NOMO-1 treated with dmso at 0.1 percent for 144 hours (cell line): ENCODE measurements at regions not wholly inside any gene's neighbourhood (a gene's known extent, or its start where the extent isn't known, plus 50 kb on each side); places are given as distances from the start of the nearest gene placed in this dataset.

ENCODE experiments used
- DNase-seq: peaks from one replicate; lab custom pipeline; 2025; ENCODE audit not compliant: unreplicated experiment; lab: John Stamatoyannopoulos, UW

DNA sequence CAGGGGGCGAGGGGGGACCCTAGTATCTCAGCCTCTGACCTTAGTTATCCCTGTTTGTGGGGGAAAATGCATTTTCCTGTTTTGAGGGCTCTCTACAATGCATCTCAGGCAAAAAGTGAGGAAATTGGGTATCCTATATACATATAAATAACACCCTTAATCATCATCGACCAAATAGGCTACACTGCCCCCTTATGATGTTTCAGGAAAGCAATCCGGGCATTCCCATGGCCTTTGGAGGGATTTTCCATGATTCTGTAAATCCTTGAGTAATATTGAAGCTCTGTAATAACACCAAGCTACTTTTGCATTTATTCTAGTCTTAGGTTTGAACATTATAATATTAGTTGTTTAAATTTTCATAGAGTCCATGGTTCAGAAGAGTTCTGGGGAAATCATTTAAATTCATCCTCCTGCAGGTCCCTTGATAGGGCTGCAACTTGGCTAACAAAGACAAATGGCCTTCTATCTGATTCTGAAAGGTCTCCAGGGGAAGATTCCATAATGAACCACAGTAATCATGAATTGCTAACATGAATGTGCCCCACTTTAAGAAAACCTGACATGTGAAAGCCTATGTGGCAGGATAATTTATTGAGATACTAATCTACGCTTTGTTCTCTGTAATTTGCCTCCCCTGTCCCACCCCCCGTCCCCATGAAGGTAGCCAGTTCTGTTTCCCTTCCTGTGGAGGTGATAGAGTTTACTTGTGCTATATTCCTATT, 91.5 kb upstream of the SCOC start:
- no peak for DNase-seq

DNA sequence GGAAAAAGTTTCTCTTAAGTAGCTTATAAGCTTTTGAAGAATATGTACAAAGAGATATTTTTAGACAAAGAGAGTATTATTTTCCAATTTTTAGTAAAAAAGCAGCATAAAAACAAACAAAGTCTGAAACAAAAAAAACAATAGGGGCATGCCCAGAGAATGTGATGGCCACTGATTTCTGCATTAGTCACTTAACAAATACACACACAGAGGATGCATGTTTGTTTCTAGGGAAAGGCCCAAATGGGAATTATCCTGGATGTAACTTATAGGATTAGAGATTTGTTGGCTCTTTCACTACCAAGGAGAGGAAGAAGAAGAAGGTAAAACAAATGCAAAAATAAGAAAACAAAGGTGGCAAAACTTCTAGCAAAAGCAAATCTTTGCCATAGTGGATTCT, 95.9 kb upstream of the SCOC start:
- DNase-seq, result no peak

DNA sequence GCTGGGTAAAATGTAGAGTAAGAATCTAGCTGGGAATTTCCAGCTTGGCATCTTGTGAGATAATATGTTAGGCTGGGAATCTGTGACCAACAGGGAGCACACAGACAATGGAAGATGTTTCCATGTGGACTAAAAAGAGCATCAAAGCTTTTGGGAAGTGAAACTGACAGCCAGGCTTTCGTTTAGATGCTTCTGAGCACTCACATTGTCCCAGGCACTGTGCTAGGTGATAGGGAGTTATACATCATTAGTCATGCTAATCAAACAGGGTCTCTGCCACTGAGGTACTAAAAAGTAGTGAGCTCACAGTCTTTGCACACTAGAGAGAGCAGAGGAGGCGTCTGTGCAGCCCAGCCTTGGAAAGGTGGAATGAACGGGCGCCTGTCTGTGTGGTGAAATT, 101.9 kb upstream of the SCOC start:
- no peak for DNase-seq

DNA sequence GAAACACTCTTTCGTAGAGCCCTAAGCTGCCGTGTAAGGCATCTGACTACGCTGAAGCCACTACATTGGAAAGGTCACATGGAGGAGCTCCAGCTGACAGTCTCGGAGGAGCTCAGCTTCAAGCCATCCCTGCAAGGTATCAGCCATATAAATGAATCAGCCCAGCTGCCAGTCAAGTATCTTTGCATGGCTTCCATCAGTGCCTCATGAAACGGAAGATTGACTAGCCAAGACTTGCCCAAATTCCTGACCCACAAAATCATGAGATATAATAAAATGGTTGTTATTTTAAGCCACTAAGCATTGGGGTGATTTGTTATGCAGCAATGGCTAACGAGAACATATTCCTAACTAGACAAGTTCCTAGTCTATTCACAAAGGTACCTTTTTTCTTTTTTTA, 104.1 kb upstream of the SCOC start:
- DNase-seq, result no peak

DNA sequence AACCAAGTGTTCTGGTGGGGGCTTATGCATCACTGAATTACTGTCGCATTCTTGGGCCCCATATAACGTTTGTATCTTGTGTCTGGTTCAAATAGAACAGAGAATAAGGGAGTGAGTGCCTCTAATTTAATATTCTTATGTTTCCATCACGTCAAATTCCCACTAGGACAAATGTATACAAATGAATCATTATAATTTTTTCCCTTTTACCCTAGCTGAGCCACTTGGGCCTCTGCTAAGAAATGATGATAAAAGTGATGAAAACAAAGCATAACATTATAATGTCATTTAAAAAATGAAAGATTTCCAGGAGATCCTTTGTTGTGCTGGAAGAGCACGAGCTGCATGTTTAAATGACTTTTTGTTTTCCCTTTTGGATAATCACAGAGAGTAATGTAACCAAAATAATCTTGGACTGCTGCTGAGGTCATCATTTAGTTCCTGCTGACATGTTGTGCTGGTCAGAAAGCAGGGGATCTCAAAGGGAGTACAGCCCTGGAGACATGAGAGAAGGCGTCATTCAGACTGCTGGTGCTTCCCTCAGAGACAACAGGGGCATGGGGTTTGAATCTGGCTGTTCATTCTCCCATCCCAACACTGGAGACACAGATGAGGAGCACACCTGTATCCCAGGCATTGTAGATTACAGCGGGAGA, 105.1 kb upstream of the SCOC start:
- no peak for DNase-seq

DNA sequence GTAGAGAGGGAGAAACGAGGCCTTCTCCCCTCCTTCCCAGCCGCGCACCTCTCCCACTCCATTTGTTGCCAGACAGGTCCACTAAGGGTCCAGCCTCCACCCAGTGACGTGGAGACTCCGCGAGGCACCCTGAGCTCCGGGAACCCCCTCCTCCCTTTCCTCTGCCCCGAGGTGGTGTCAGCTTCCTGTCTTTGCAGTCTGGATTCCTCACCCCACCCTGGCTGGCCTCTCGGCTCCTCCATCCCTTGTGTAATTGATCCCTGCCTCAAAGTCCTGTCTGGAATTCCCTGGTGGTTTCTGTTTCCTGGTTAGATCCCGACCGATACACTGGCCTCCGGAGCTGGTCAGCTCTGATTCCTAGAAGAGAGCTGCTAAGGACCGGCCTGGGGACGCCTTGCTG, 105.9 kb upstream of the SCOC start:
- DNase-seq, result no peak

DNA sequence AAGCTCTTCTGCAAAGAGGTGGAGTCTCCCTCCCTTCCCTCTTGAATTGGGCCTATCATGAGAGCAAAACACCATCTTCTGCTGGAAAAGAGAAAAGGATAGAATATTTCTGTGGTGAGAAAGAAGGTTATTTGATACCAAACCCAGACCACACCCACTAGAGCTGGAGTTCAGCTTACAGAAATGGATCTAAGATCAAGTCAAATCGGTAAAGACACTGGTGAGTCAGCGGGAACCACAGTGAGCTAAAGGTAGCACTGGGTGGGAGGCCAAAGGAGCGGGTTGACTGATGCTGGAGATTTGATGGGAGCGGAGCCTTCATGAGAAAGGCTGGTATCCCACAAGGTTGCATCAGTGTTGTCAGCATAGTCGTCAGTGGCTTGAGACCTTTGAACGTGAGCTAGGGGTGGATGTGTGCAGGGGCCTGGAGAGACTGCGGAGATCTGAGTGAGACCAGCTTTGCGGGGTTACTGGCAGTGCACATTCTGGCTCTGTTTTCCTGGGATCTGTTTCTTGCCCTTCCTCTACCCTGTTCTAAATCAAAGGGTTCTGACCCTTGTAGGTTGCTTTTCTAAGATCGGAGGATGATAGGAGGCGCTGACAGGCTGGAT, 106.4 kb upstream of the SCOC start:
- DNase-seq, result no peak

DNA sequence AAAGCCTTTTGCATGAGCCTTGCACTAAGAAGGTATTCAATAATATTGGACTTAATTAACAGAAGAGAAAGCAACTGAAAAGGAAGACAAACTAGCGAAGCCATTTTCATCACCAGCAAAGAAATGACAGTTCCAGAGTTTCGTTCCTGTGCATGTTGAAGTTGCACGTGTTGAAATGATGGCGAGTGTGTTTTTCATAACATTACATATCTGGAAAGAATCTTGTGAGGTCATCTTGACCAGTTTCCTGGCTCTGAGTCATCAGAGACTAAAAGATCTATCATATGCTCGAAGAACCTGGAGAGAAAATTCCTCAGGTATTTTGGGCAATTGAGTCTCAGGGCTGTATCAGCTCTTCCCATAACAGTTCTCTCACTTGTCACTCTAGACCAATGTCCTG, 106.2 kb upstream of the MAML3 start:
- DNase-seq, result no peak

DNA sequence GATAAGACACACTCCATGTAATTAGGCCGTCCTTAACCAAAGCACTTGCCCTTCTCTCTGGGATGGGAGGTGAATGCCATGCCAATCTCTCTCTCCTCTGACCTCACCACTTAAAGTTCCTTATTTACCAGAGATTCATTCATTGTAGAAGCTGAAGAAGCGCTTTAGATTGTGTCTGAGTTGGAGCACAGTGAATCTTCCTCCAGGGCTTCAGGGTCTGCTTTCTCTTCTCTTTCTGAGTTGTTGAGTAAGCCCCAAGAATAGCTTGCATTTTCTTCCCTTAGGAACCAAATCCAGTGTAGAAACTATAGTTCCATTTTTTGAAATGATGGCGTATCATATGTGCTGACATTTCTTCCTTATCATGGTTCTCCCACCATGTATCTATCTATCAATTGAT, 104.5 kb upstream of the MAML3 start:
- no peak for DNase-seq

DNA sequence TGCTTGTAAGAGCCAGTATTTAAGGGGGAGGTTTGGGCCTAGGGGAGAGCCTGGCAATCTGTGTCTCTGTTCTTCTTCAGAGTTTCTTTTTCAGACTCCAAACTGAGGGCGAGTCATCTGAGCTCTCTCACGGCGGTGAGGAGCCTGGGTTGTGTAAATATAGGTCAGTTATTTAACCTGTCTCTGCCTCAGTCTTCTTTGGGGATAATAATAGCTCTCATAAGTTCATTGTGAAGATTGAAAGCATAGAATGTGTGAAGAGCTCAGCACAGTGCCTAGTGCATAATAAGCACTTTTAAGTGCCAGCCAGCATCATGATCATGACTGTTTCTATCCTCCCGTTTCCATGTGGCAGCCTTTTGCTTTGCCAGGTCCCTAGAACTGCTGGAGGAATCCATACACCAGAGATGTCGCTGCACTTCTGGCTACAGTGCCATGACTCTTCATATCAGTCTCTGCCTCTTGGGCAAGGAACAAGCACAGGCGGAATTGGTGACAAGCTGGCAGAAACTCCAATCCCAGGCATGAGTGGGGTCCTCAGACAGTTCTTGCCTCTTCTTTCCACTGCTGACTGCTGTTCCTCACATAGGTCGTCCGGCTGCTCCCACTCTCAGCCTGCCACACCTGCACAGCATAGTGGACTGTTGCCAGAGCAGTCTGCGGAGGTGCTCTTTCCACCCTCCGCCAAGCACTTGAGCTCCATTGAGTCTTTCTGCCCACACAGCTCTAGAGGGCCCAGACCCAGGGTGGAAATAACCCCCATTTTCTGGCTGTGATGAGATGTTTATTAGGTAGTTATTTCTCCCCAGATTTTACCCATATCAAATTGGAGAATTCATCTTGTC, 103.7 kb upstream of the MAML3 start:
- DNase-seq, result no peak

DNA sequence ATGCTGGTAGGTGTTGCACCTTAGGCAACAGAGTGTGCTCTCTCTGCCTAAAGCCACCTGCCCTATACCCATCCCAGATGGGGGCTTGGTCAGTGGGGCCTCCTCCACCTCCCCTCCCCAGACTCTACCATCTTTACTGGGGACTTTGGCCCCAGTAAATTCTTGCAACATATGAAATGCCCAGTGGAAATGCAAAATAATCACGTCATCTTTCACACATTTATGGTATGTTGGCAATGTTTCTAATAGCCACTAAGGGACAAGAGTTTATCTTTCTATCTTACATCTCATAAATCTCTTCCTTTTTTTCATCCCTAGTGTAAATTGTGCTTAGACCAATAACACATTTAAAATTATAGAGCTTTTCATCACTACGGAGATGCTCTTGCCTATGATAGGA, 103.0 kb upstream of the MAML3 start:
- no peak for DNase-seq

DNA sequence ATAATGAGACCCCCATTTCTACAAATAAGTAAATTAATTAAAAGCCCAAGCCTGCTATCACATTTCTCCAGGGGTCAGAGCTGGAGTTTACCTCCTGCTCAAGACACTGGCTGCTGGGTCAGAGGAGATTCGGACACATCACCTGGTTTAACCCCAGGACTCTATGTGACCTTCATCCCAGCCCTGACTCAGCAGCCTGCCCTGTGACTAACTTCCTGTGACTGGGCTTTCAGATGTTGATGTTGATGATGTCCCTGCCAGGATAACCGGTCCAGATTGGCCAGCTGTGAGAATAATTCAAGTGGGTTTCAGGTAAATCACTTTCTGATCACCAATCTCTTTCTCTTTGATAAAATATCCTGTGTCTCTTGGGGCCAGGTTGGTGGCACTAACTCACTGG, 102.4 kb upstream of the MAML3 start:
- DNase-seq, result no peak

DNA sequence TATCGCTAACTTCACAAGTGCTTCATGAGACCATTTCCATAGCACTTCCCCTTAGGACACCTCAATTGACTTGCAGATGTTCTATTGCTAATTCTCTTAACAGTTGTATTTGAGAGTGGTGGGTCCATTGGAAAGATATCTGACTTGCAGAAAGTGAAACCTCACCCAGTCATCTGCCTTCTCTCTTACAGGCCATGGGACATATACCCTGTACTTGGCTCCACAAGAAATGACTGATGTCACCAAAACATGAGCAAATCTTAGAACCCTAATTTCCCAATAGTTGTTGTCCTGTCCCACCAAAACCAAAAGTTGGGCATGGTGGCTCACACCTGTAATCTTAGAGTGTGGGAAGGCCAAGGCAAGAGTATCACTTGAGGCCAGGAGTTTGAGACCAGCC, 101.9 kb upstream of the MAML3 start:
- no peak for DNase-seq

DNA sequence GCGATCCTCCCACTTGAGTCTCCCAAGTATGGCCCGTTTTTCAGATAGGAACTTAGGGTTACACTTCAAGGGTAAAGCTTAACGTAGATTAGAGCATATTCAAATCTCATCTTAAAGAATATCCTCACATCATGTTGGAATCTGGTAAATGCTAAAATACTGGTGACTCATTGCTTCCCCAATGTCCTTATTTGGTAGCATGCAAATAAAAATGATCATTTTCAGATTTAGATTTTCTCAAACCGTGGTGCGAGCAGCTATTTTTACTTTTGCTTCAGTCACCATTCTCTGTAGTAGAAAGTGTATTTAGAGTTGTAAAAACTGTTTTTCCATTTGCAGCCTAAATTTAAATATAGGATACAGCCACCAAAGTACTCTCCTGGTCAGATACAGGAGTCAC, 101.5 kb upstream of the MAML3 start:
- DNase-seq, result no peak

DNA sequence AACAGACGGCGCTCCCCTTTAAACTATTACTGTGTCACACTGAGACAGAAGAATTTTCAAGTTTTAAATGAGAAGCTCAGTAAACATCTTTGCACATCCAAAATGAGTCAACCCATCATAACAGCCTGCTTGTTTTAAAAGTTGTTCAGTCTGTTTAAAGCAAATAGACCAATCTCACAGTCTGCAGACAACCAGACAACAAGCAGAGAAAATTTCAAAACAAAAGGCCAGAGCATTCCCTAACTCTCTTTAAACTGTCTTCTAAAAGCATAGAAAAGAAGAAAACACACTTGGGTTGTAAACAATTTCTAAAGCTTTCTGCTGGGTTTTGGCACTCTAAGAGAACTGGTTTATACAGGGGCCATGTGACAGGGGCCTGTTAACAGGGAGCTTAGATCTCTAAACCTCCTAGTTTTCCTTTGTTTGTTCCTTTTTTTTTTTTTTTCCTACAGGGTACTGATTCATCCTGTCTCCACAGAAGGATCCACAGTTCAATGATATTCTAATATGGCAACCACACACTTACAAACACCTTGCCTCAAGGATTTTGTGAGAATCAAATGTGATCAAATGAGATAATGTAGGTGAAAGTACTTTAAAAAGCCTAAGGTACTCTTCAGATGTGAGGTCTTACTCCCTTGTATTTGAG, 100.8 kb upstream of the MAML3 start:
- DNase-seq, result no peak

DNA sequence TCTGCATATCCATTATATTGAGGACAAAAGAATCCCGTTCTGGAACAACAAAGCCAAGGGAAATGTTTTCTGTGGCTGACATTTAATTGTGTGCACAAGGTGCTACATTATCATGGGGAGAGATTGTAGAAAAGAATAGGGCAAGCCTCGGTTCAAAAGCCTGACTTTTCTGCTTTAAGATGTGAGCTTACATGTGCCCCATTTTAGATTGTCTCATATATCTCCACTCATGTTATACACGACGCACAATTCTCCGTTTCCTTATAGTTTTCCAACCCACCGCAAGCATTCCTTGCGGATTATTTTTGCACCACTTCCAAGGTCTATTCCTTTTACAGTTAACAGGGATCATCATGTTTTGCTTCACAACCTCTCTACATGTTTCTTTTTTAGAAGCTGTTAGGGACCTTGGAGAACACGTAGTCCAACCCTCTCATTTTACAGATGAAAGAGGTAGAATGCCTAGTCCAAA, 99.6 kb upstream of the MAML3 start:
- DNase-seq, result no peak

DNA sequence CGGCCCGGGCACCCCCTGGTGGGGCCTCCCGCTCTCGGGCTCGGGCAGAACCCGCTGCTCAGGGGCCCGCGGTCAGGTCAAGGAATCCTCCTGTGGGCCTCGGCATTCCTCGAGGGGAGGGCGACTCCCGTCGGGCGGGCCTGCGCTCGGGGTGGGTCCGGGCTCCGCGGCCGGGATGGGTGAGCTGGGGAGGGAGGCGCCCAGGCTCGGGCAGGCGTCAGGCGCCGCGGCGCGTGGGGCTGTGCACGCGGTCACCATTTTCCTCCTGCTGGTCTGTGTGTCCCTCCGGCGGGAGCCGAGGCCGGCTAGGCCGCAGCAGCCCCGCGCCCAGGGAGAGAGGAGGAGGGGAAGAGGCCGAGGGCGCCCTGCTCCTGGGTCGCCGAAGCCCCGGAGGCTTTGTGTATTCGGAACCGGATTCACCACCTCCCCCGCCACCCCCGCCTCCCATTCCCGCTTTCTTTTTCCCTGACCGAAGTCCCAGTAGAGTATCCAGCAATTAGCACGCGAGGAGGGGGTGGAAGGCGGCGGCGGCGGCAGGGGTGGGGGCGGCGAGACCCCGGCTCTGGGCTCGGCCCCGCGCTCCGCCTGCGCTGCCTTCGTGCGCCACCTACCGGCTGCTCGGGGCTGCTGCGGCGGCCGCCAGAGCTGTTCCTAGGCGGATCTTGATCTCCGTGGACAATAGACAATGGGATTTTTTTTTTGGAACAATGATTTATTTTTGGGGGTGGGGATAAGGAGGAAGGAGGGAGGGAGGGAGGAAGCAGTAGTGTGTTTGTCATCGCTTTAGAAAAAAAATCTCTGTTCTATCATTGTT, 99.0 kb upstream of the MAML3 start:
- DNase-seq, result peak; percentile 34

DNA sequence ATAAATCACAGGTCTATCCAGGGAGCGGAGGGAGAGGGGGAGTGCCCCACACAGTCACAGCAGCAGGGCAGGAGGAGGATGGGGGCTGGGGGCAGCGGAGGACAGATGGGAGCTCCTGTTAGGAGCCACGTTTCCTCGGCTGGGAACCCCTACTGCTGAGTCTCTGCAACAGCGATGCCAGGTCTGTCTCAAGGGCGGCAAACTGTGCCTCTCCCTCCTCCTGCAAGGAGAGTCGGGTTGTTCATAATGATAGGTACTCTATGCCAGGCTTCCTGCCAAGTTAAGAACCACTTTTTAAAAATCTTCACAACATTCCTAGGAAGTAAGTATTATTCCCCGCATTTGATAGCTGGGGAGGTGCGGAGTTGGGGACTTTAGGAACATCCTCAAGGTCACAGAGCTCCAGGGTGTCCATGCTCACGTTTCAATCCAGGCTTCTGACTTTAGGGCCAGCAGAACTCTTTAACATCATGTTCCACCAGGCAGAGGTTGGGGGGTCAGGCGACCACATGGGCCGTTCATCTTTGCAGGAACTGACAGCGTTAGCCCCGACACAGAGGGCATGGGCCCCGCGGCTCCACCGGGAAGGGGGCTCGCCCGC, 98.3 kb upstream of the MAML3 start:
- no peak for DNase-seq

DNA sequence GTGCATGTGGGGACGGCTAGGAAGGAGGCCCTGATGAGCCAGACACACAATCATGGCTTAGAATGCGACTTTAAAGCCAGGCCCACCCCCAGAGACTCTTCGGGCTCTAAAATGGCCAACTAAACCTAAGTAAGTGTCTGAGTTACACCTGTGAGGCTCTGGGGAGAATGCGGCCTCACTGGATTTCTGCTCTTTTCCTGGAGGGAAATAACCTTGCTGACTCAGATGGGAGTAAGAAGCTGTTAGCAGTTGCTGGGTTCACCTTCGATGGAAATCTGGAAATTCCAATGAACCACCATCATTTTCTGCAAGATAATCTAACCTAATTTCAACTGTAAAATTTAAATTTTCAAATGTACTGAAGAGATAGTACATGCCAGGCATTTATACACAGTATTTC, 97.6 kb upstream of the MAML3 start:
- no peak for DNase-seq

DNA sequence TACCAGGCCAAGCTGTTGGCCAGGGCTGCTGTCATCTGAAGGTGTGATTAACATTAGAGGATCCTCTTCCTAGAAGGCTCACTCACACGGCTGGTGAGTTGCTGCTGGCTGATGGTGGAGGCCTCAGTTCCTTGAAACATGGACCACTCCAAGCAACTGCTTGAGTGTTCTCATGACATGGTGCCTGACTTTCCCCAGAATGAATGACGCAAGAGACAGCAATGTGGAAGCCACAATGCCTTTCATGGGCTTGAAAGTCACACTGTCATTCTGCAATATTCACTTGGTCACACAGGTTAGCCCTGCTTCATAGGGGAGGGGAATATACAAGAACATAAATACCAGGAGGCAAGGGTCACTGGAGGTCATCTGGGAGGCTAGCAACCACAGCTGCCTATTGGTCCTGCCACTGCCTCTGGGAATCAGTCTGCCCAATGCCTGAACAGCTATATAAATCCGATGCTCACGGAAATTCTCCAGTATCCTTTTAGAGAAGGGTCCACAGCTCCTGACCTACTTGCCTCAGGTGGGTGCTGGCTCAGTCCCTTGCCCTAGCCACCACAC, 97.1 kb upstream of the MAML3 start:
- DNase-seq, result no peak
